ENCODE measurements at regions not wholly inside any gene's neighbourhood (a gene's known extent, or its start where the extent isn't known, plus 50 kb on each side); places are given as distances from the start of the nearest gene placed in this dataset.

- H3K79me2 ChIP-seq (ENCODE audit: insufficient read depth, low read length), result no peaks in the 10 kb centered on the region
- H3K4me1 ChIP-seq (ENCODE audit: control insufficient read depth in 1 of 2, insufficient read depth in 2 of 2, low read length in 2 of 2), result no peaks in the 10 kb centered on the region
- H3K9me3 ChIP-seq (replicated peaks in 1 of 2; ENCODE audit: control insufficient read depth in 1 of 2, insufficient read depth in 1 of 2, low read length in 2 of 2), result no peaks in the 10 kb centered on the region
- H3K9ac ChIP-seq (ENCODE audit: insufficient read depth, low read length, poor library complexity, severe bottlenecking), result no peak overlapping the region
- H3K4me2 ChIP-seq (replicated peaks; ENCODE audit: extremely low read depth, low read length, poor library complexity, severe bottlenecking), result no peak overlapping the region
- H3K27me3 ChIP-seq (ENCODE audit: control insufficient read depth in 2 of 2, insufficient read depth in 2 of 2, low read length in 2 of 2), result no peaks in the 10 kb centered on the region
- TF ChIP-seq CTCF (IDR thresholded peaks at IDR 0.05), result no peak
- Mint-ChIP-seq H3K27me3 (ENCODE audit: low read depth in 3 of 3) (no peaks in the 10 kb centered on the region), H3K27ac (no peak overlapping the region), H3K36me3 (no peaks in the 10 kb centered on the region), H3K9me3 (peaks cover 0 to 6% (median 0%) of the 10 kb centered on the region in 7 donors), H3K4me1 (no peaks in the 10 kb centered on the region), H3K4me3 (no peak overlapping the region)
- intact Hi-C loops (cut with micrococcal nuclease), result no loop called here
- H3K4me3 ChIP-seq (replicated peaks in 1 of 3; ENCODE audit: low read depth in 2 of 3, low read length in 3 of 3), result no peak overlapping the region
- no peaks in the 10 kb centered on the region for H4K20me1 ChIP-seq (ENCODE audit: insufficient read depth, low read length)
- H2AFZ ChIP-seq (ENCODE audit: insufficient read depth, low read depth, low read length, poor library complexity, severe bottlenecking), result no peak overlapping the region
- no peaks in the 10 kb centered on the region for H3K36me3 ChIP-seq (replicated peaks in 1 of 2; ENCODE audit: control insufficient read depth in 1 of 2, insufficient read depth in 2 of 2, low read length in 2 of 2)
- no peak for DNase-seq
- WGBS (ENCODE audit: insufficient coverage), result no CpG with 5 or more reads among the region's 2 CpGs
- H3K27ac ChIP-seq (ENCODE audit: low read depth in 1 of 2, low read length in 2 of 2), result no peak overlapping the region
Observed at GRCh38 chr4:34469516-34469915, 1774.8 kb downstream of the ARAP2 start.

- Mint-ChIP-seq H3K36me3 (no peaks in the 10 kb centered on the region), H3K4me3 (no peak overlapping the region), H3K4me1 (no peaks in the 10 kb centered on the region), H3K27ac (no peak overlapping the region), H3K9me3 (peaks cover 0 to 3% (median 0%) of the 10 kb centered on the region in 7 donors), H3K27me3 (ENCODE audit: low read depth in 3 of 3) (no peaks in the 10 kb centered on the region)
- H4K20me1 ChIP-seq (ENCODE audit: insufficient read depth, low read length), result no peaks in the 10 kb centered on the region
- no peak for TF ChIP-seq CTCF (IDR thresholded peaks at IDR 0.05)
- no peaks in the 10 kb centered on the region for H3K36me3 ChIP-seq (replicated peaks in 1 of 2; ENCODE audit: control insufficient read depth in 1 of 2, insufficient read depth in 2 of 2, low read length in 2 of 2)
- H3K79me2 ChIP-seq (ENCODE audit: insufficient read depth, low read length), result no peaks in the 10 kb centered on the region
- no peak overlapping the region for H3K4me2 ChIP-seq (replicated peaks; ENCODE audit: extremely low read depth, low read length, poor library complexity, severe bottlenecking)
- intact Hi-C loops (cut with micrococcal nuclease), result no loop called here
- H3K9me3 ChIP-seq (replicated peaks in 1 of 2; ENCODE audit: control insufficient read depth in 1 of 2, insufficient read depth in 1 of 2, low read length in 2 of 2), result no peaks in the 10 kb centered on the region
- H2AFZ ChIP-seq (ENCODE audit: insufficient read depth, low read depth, low read length, poor library complexity, severe bottlenecking), result no peak overlapping the region
- no peaks in the 10 kb centered on the region for H3K4me1 ChIP-seq (ENCODE audit: control insufficient read depth in 1 of 2, insufficient read depth in 2 of 2, low read length in 2 of 2)
- DNase-seq, result no peak
- H3K9ac ChIP-seq (ENCODE audit: insufficient read depth, low read length, poor library complexity, severe bottlenecking), result no peak overlapping the region
- no peak overlapping the region for H3K27ac ChIP-seq (ENCODE audit: low read depth in 1 of 2, low read length in 2 of 2)
- no peaks in the 10 kb centered on the region for H3K27me3 ChIP-seq (ENCODE audit: control insufficient read depth in 2 of 2, insufficient read depth in 2 of 2, low read length in 2 of 2)
- H3K4me3 ChIP-seq (replicated peaks in 1 of 3; ENCODE audit: low read depth in 2 of 3, low read length in 3 of 3), result no peak overlapping the region
Observed at GRCh38 chr4:34485252-34485651, 1759.1 kb downstream of the ARAP2 start.
